CD4-positive, alpha-beta T cell treated with Interferon alpha-2 for 1 hour (primary cell): ENCODE measurements at regions not wholly inside any gene's neighbourhood (a gene's known extent, or its start where the extent isn't known, plus 50 kb on each side); places are given as distances from the start of the nearest gene placed in this dataset.

ENCODE experiments used
- DNase-seq, 2 donors: peaks; one replicate each; pipeline ENCODE4 v3.0.0-alpha.2; 2020 to 2022

DNA sequence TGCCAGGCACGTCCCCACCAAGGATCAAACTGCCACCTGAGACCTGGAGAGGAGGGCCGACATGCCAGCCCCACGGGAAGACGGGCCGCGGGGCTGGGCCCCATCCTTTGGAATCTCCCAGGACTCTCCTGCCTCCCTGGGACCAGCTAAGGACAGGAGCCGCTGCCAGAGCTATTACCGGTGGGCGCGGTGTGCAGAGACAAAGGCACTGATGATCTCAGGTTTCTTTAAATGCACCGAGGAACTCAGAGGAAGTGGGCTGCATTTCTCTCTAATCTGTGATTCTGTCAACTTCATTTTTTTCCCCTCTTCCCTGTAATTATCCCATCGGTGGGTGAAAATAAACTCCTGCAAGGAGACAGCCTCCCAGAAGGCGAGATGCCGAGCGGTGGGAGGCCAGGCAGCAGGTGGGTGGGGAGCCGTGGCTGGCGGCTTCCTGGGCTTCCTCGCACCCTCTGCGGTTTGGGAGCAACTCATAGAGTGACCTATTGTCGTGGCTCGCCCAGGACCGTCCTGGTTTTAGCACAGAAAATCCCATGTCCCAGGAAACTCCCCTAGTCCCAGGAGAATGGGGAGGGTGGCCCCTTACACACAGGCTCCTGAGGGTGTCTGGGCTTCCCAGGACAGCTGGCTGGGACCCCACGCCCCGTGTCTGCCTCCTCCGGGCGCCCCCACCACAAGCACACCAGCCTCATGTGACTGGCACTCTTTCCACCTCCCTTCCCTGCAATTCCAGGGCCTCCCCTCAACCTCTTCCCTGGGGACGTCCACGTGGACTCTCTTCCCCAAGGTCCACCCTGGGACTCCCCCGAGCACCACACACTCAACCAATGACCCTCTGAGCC, 62.3 kb upstream of the ADRA2C start:
- no peak for DNase-seq

- no peak for DNase-seq
Measured at GRCh38 chr4:3703343-3703676, 62.9 kb upstream of the ADRA2C start.

- no peak for DNase-seq
Measured at GRCh38 chr4:3702561-3703221, 63.5 kb upstream of the ADRA2C start.

- DNase-seq = no peak
Measured at GRCh38 chr4:3701736-3702560, 64.2 kb upstream of the ADRA2C start.

DNA sequence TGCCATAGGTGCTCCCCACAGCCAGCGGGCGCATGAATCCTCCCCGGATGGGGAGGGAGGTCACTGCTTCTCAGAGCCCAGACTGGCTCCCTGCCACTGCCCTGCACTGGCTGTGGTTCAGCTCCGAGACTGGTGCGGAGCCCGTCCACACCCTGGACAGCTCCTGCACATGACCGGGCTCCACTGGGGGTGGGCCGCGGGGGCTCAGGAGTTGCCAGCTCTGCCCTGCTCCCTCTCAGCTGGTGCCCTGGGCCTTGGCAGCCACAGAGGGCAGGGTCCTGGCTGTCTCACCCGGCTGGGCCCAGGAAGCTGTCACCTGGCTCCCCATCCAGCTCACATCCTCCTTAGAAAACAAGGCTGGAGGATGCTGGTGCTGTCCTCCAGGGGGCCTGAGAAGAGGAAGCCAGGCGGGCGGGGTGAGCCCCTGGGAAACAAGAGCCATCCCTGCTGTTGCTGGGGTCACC, 64.9 kb upstream of the ADRA2C start:
- no peak for DNase-seq

GRCh38 chr4:3700736-3701135, 65.4 kb upstream of the ADRA2C start:
- no peak for DNase-seq

DNA sequence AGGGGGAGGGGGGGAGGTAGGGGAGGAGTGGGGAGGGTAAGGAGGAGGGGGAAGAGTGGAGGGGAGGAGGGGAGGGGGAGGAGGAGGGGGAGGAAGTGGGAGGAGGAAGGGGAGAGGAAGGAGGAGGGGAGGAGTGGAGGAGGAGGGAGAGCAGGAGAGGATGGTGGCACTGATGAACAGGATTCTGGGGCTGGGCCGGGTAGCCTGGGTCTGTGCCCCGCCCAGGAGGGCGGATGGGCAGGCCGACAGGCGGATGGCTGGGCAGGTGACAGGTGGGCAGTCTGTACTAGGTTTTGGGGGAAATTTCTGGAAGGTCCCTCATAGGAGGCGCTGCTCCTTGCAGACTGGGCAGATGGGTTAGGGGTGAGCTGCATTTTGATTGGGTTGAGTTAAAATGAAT, 66.0 kb upstream of the ADRA2C start:
- no peak for DNase-seq

- no peak for DNase-seq
Measured at GRCh38 chr4:3699678-3700077, 66.5 kb upstream of the ADRA2C start.

- no peak for DNase-seq
Measured at GRCh38 chr4:3699261-3699660, 66.9 kb upstream of the ADRA2C start.

GRCh38 chr4:3697033-3697432, 69.2 kb upstream of the ADRA2C start:
- no peak for DNase-seq

DNA sequence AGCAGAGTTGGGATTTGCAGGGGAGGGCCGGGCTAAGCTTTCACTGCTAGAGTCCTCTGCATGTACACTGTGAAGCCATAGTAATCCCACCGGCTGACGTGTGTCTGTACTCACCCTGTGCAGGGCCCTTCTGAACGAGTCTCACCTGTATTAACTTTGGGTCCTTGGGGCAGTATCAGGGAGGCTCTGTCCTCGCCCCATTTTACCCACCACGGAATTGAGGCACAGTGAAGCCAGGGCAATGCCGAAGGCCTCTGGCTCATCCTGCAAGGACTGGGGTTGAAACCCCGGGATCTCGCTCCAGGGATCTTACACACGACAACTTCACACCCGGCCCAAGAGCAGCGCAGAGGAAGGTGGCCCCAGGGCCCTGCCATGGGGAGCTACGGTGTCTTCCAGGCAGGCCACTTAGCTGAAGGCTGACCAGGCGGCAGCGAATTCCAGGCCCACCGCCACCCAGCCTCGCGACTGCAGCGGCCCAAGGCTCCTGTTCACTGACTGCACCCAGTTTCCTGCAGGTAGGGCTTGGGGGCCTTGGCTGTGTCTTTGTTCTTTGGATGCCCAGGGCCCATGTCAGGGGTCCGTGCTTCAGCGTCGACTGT, 75.5 kb upstream of the ADRA2C start:
- no peak for DNase-seq

- no peak for DNase-seq
Measured at GRCh38 chr4:3689576-3690550, 76.3 kb upstream of the ADRA2C start.

- DNase-seq = no peak
Measured at GRCh38 chr4:3689006-3689405, 77.2 kb upstream of the ADRA2C start.

GRCh38 chr4:3688018-3688998, 77.9 kb upstream of the ADRA2C start:
- no peak for DNase-seq

- DNase-seq = no peak
Measured at GRCh38 chr4:3687538-3687937, 78.6 kb upstream of the ADRA2C start.

DNA sequence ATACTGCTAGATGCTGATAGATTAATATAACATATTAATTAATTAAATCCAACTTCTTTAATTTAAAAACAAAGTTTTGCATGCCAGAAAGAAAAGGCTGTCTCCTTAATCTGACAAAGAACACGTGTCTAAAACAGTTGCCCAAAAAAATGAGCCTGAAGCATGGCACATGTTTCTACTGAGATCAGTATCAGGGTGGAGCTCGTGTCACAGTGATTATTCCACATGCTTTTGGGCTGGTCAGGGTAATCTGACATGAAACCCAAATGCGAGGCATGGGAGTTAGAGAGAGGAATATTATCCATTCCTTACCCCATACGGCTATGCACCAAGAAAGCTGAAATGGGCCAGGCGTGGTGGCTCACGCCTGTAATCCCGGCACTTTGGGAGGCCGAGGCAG, 79.4 kb upstream of the ADRA2C start:
- no peak for DNase-seq

GRCh38 chr4:3685081-3685645, 81.0 kb upstream of the ADRA2C start:
- DNase-seq = no peak

DNA sequence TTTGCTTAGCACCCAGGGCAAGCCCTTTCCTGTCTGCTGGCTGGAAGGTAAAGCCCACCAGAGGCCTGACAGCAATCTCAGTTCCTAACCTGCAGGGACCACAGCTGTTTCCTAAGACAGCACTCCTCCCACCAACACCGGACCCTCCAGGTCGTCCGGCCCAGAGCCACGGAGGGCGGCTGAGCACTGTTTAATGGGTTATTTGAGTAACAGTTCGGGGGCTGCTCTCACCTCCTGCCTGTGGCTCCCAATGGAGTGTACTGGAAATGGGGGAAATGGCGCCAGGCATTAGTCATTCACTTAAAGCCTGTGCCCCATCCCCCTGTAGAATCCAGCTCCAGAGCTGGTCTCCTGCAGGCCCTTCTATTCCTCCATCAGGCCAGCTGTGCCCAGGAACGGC, 81.6 kb upstream of the ADRA2C start:
- no peak for DNase-seq

- DNase-seq = no peak
Measured at GRCh38 chr4:3683744-3684421, 82.3 kb upstream of the ADRA2C start.
